ENCODE measurements at regions not wholly inside any gene's neighbourhood (a gene's known extent, or its start where the extent isn't known, plus 50 kb on each side); places are given as distances from the start of the nearest gene placed in this dataset.
"Not testable (repeated sequence)": the region's sequence is repeated elsewhere in the genome, so short reads cannot be mapped to it uniquely, and the experiment has no call there.

- not testable (repeated sequence) for TF ChIP-seq CTCF (IDR thresholded peaks at IDR 0.05 in 2 of 3, conservative IDR thresholded peaks at IDR 0.05 in 1 of 3; ENCODE audit: control insufficient read depth in 2 of 3, extremely low read depth in 1 of 3, insufficient read depth in 1 of 3, low read depth in 3 of 3, low read length in 3 of 3); SREBF2 (IDR thresholded peaks at IDR 0.05; ENCODE audit: low read length); CBX3 (IDR thresholded peaks at IDR 0.05; ENCODE audit: borderline replicate concordance, low read depth); POLR2A (IDR thresholded peaks at IDR 0.05; ENCODE audit: low read depth, low read length); SIX5 (IDR thresholded peaks at IDR 0.05; ENCODE audit: low read depth, low read length, severe bottlenecking); HDAC2 (IDR thresholded peaks at IDR 0.05)
Observed at GRCh38 chr7:109647263-109647662, 1077.6 kb downstream of the DNAJB9 start.
